Amniotic stem cell (primary cell): ENCODE measurements at regions not wholly inside any gene's neighbourhood (a gene's known extent, or its start where the extent isn't known, plus 50 kb on each side); places are given as distances from the start of the nearest gene placed in this dataset.

ENCODE experiments used
- DNase-seq: peaks from one replicate; lab custom pipeline; 2025; lab: John Stamatoyannopoulos, UW

- no peak for DNase-seq
These were observed 211.0 kb upstream of the GSE1 start for GRCh38 chr16:85401917-85402766.

- no peak for DNase-seq
These were observed 210.0 kb upstream of the GSE1 start for GRCh38 chr16:85402910-85403692.

DNA sequence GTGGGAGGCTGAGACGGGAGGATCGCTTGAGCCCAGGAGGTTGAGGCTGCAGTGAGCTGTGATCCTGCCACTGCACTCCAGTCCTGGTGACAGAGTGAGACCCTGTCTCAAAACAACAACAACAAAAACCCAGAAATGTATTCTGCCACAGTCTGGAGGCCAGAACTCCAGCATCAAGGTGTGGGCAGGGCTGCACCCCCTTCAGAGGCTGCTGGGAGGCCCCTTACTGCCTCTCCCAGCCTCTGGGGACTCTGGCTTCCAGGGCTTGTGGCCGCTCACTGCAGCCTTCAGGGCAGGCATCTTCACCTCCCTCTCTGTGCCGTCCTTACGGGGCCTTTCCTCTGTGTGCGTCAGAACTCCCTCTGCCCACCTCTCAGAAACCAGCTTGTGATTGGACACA, 209.4 kb upstream of the GSE1 start:
- DNase-seq = no peak

DNA sequence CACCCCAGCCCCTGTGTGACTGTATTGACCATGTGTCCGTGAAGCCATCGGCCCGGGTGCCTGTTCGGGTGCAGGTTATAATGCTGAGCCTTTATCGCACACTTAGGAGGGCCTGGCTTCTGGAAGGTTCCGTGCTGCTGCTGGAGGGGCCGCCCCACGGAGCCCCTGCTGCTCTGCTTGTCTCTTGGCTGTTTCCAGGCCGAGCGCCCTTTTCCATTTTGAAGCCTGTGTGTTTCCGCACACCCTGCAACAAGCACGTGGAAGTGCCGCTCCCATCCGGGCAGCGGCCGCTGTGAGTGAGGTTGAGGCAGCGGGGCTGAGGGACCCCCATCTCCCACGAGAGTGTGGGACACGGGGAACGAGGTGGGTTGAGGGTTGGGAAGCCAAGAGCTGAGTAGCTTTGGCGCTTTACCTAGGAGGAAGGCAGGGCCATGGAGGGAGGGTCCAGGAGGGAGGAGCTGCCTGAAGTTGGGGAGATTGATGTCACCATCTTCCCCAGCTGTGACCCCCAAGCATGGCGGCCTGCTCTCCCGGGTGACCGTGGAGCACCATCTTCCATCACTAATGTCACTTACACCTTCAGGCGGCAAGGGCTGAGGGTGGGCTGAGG, 200.1 kb upstream of the GSE1 start:
- no peak for DNase-seq

DNA sequence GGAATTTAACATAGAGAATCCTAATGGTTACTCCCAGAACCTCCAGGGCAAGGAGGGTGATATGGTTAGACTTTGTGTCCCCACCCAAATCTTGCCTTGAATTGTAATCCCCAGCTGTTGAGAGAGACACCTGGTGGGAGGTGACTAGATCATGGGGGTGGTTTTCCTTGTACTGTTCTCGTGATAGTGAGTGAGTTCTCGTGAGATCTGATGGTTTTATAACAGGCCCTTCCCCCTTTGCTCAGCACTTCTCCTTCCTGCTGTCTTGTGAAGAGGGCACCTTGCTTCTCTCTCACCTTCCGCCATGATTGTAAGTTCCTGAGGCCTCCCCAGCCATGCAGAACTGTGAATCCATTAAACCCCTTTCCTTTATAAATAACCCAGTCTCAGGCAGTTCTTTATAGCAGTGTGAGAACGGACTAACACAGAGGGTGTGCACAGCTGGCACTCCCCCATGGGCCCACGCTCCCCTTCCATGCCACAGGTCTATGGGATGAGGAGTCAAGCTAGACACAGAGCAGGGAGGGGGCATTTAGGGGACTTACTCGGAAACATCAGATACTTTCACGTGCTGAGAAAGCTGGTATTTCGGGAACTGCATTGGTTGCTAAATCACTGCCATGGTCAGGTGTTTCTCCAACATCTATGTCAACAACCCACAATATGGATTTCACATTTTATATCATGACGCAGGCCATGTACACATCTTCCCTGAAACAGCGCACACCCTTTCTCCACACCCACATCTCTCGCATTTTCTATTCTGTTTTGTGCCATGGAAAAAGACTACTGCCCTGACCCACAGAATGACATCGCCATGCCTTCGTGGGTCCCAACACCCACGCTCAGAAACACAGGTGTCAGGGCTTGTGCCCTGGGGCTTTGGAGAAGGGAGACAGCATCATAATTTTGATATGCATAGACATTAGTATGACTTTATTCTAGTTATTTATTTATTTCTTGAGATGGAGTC, 199.1 kb upstream of the GSE1 start:
- no peak for DNase-seq

GRCh38 chr16:85415196-85416090, 197.7 kb upstream of the GSE1 start:
- DNase-seq = no peak

DNA sequence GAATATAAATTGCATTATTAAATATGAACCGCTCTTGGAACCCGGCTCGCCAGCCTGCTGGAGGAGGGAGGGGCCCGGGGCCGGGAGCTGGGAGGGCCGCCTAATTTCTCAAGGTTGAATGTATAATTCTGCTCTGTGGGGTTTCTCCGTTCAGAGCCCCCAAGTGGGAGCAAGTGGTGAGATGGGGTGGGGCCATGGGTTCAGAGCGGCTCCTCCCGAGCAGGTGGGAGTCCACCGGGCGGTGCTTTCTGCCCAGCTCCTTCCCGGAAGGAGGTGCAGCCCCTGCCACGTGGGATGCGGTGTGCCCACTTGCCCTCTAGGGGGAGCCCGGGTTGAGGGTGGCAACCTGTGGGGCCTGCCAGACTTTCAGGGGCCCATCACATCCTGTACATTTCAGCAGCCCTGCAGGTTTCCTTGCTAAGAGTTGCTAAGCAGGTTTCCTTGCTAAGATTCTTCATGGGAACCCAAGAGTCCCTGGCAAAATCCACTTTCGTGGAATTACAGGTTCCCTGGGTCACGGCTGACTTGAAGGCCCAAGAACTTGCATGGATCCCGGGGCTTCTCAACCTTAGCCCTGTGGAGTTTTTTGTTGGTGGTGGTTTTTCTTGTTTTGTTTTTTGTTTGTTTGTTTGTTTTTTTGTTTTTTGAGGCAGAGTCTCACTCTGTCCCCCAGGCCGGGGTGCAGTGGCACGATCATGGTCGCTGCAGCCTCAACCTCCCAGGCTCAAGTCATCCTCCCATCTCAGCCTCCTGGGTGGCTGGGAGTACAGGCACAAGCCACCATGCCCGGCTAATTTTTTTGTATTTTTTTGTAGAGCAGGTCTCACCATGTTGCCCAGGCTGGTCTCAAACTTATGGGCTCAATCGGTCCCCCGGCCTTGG, 196.7 kb upstream of the GSE1 start:
- no peak for DNase-seq

- no peak for DNase-seq
These were observed 195.8 kb upstream of the GSE1 start for GRCh38 chr16:85417156-85417860.

- no peak for DNase-seq
These were observed 194.1 kb upstream of the GSE1 start for GRCh38 chr16:85418978-85419491.

DNA sequence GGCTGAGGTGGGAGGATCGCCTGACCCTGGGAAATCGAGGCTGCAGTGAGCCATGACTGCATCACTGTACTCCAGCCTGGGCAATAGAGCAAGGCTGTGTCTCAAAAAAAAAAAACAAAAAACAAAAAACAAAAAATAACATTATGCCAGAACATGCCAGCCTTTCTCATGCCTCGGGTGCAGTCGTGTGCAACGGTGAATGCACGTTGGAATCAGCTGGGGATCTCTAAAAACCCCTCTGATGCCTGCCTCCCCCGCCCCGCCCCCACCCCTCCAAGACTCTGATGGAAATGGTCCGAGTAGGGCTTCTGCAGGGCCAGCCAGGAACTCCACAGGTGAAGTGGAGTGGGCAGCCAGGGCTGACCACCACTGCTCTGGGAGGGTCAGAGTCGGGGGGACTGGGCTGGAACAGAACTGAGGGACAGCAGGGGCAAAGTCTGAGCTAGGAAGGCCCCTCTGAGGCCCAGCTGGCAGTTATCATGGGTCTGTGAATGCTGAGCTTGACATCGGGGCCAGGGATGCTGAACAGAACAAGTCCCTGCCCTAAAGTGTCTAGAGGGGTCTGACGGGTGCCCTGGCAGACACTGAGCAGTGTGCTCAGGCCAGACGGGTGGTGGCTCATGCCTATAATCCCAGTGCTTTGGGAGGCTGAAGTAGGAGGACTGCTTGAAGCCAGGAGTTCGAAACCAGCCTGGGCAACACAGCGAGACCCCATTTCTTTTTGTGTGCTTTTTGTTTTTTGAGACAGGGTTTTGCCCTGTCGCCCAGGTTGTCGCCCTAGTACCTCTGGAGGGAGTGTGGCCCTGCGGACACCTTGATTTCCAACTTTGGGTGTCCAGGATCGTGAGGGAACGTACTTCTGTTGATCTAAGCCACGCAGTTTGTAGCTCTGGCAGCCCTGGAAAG, 193.4 kb upstream of the GSE1 start:
- no peak for DNase-seq

GRCh38 chr16:85420501-85421337, 192.4 kb upstream of the GSE1 start:
- DNase-seq = no peak

GRCh38 chr16:85421338-85422195, 191.6 kb upstream of the GSE1 start:
- no peak for DNase-seq

- no peak for DNase-seq
These were observed 190.9 kb upstream of the GSE1 start for GRCh38 chr16:85422196-85422631.

GRCh38 chr16:85422632-85423550, 190.2 kb upstream of the GSE1 start:
- DNase-seq = no peak

DNA sequence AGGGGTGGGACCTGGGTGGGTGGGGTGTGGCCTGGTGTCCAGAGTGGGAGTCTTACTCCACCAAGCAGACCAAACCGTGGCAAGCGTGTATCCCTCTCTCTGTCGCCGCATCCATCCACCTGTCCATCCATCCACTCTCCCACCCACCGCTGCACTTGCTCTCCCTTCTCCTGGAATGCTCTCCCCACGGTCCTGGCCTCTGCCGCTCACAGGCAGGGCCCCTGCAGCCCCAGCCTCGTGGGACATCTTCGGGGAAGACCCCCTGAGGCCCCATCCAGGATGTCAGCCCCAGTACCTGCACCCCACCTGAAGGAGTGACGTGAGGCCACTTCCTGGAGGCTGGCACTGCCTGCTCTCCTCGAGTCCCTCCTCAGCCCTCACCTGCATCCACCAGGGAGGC, 189.5 kb upstream of the GSE1 start:
- no peak for DNase-seq
